HEK293T (cell line): ENCODE measurements at regions not wholly inside any gene's neighbourhood (a gene's known extent, or its start where the extent isn't known, plus 50 kb on each side); places are given as distances from the start of the nearest gene placed in this dataset.

ENCODE experiments used
- FOXM1 ChIP-seq: fragments of 450-650 bp; IDR thresholded peaks from 2 replicates; pipeline ENCODE4 v1.6.1; 2017; ENCODE audit warnings: mild to moderate bottlenecking, borderline replicate concordance
- SP1 ChIP-seq: fragments of 450-650 bp; IDR thresholded peaks from 2 replicates; pipeline ENCODE4 v1.6.1; 2017
- SUZ12 ChIP-seq: fragments of 450-650 bp; IDR thresholded peaks from 2 replicates; pipeline ENCODE4 v1.6.1; 2016; ENCODE audit warnings: mild to moderate bottlenecking

DNA sequence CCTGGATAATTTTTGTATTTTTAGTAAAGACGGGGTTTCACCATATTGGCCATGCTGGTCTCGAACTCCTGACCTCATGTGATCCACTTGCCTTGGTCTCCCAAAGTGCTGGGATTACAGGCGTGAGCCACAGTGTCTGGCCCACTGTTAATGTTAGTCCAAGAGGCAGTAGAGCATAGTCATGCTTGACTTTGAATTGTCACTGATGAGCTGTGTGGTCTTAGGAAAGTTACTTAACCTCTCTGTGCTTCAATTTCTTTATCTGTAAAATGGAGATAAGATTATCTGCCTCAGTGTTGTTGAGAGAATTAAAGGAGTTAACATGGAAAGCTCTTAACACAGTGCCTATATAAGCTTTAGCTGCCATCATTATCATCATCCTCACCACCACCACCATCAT, 78.1 kb downstream of the TBX3 start:
- no peak for TF ChIP-seq SP1
- TF ChIP-seq SUZ12 = no peak
- no peak for TF ChIP-seq FOXM1
